ENCODE measurements at regions not wholly inside any gene's neighbourhood (a gene's known extent, or its start where the extent isn't known, plus 50 kb on each side); places are given as distances from the start of the nearest gene placed in this dataset.

- no peaks in the 10 kb centered on the region for H3K9me3 ChIP-seq (ENCODE audit: control insufficient read depth, insufficient read depth, low read depth, low read length)
- POLR2A ChIA-PET = no interaction called here
- intact Hi-C loops (cut with micrococcal nuclease; ENCODE audit: unreplicated experiment) = no loop called here
- H3K27me3 ChIP-seq (ENCODE audit: control insufficient read depth, insufficient read depth, low read length) = no peaks in the 10 kb centered on the region
- DNase-seq (ENCODE audit: low read depth, low spot score) (no peak), ATAC-seq (no peak)
- H3K4me1 ChIP-seq (ENCODE audit: control insufficient read depth, insufficient read depth, low read length) = no peaks in the 10 kb centered on the region
- BruUV-seq (replicated peaks) = no TSS peak
- no peak overlapping the region for H3K27ac ChIP-seq (ENCODE audit: low read length)
- in situ Hi-C loops (cut with HindIII; ENCODE audit: low pct_unique_long_range_greater_than_20kb, low sequenced_read_pairs) = no loop called here
- no peak for TF ChIP-seq POLR2AphosphoS5 (IDR thresholded peaks at IDR 0.05; ENCODE audit: low read depth, low read length)
- TF ChIP-seq REST (IDR thresholded peaks at IDR 0.05; ENCODE audit: insufficient read depth in 1 of 2, low read depth in 2 of 2, low read length in 1 of 2) = no peak
- no peak for TF ChIP-seq SIN3A (IDR thresholded peaks at IDR 0.05; ENCODE audit: borderline replicate concordance, insufficient read depth, low read depth, low read length)
- no peak for TF ChIP-seq CTCF (IDR thresholded peaks at IDR 0.05)
- TF ChIP-seq TCF7L2 (IDR thresholded peaks at IDR 0.05; ENCODE audit: low read depth, low read length) = no peak
- H3K4me3 ChIP-seq (ENCODE audit: low read depth in 2 of 2, low read length in 2 of 2) = no peak overlapping the region
- CTCF ChIA-PET = no interaction called here
- no peaks in the 10 kb centered on the region for H3K36me3 ChIP-seq (ENCODE audit: control insufficient read depth, insufficient read depth, low read length)
These were observed 383.0 kb downstream of the TBC1D32 start for GRCh38 chr6:120951258-120951657.

DNA sequence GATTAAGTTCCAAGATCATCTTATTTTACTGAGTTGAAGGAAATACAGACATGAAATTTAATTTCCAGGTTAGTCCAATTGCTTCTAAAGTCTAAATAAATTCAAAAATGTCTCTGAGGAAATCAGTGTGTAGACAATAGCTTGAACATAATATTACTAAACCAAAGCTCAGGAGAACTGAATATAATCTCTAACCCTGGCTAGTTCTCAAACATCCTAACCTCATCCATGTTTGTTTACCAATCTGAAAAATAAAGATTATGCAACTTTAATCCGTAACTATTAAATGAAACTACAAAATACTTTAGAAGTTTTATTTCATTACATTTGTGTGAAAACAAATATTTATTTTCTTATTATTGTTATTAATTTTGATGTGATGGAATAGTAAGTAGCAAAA lies 387.2 kb downstream of the TBC1D32 start:
- intact Hi-C loops (cut with micrococcal nuclease; ENCODE audit: unreplicated experiment) = no loop called here
- POLR2A ChIA-PET = no interaction called here
- BruUV-seq (replicated peaks) = no TSS peak

More for the DNA sequence above, 387.2 kb downstream of the TBC1D32 start:
- DNase-seq (ENCODE audit: low read depth, low spot score) (no peak), ATAC-seq (no peak)
- in situ Hi-C loops (cut with HindIII; ENCODE audit: low pct_unique_long_range_greater_than_20kb, low sequenced_read_pairs) = no loop called here
- no peaks in the 10 kb centered on the region for H3K4me1 ChIP-seq (ENCODE audit: control insufficient read depth, insufficient read depth, low read length)
- no peaks in the 10 kb centered on the region for H3K27me3 ChIP-seq (ENCODE audit: control insufficient read depth, insufficient read depth, low read length)
- H3K9me3 ChIP-seq (ENCODE audit: control insufficient read depth, insufficient read depth, low read depth, low read length) = no peaks in the 10 kb centered on the region
- CTCF ChIA-PET = no interaction called here
- no peaks in the 10 kb centered on the region for H3K36me3 ChIP-seq (ENCODE audit: control insufficient read depth, insufficient read depth, low read length)
- H3K27ac ChIP-seq (ENCODE audit: low read length) = no peak overlapping the region
- no peak overlapping the region for H3K4me3 ChIP-seq (ENCODE audit: low read depth in 2 of 2, low read length in 2 of 2)
- TF ChIP-seq REST (IDR thresholded peaks at IDR 0.05; ENCODE audit: insufficient read depth in 1 of 2, low read depth in 2 of 2, low read length in 1 of 2) (no peak), CTCF (IDR thresholded peaks at IDR 0.05) (no peak), TCF7L2 (IDR thresholded peaks at IDR 0.05; ENCODE audit: low read depth, low read length) (no peak), POLR2AphosphoS5 (IDR thresholded peaks at IDR 0.05; ENCODE audit: low read depth, low read length) (no peak), SIN3A (IDR thresholded peaks at IDR 0.05; ENCODE audit: borderline replicate concordance, insufficient read depth, low read depth, low read length) (no peak)
